GM06990 (cell line): ENCODE measurements at regions not wholly inside any gene's neighbourhood (a gene's known extent, or its start where the extent isn't known, plus 50 kb on each side); places are given as distances from the start of the nearest gene placed in this dataset.

Source experiments
- DNase-seq: peaks from one replicate; pipeline ENCODE4 v3.0.0-alpha.2; 2011; ENCODE audit not compliant: insufficient read length; ENCODE audit errors: extremely low read depth
- H3K27me3 ChIP-seq: replicated peaks from 2 replicates; pipeline ENCODE4 v1.6.0; 2011; ENCODE audit warnings: low read length; ENCODE audit not compliant: control insufficient read depth, insufficient read depth
- H3K36me3 ChIP-seq: 2 replicates; pipeline ENCODE4 v1.5.1; 2011; ENCODE audit warnings: low read length; ENCODE audit not compliant: control insufficient read depth, insufficient read depth
- H3K4me3 ChIP-seq: replicated peaks from 2 replicates; pipeline ENCODE4 v1.5.1; 2011; ENCODE audit warnings: low read depth, mild to moderate bottlenecking, control low read depth, low read length
- TF ChIP-seq, protein P1 (sequence below): IDR thresholded peaks from 2 replicates; pipeline ENCODE4 v1.5.1; 2011; ENCODE audit warnings: low read length, control low read depth, mild to moderate bottlenecking, inconsistent platforms; ENCODE audit not compliant: insufficient read depth, poor library complexity, severe bottlenecking

DNA sequence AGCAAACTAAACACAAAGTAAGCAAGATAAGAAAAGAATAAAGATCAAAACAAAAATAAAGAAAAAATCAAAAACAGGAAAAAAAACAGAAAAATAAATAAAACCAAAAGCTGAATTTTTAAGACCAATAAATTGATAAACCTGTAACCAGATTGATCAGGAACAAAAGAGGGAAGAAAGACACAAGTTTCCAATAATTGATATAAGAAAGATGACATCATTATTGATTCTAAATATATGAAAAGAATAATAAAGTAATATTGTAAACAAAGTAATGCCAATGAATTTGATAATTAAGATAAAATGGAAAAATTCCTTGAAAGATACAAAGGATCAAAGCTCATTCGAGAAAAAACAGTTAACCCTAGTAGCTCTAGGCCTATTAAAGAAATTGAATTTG is 394.6 kb upstream of the LRATD1 start:
- TF ChIP-seq, protein P1, sequence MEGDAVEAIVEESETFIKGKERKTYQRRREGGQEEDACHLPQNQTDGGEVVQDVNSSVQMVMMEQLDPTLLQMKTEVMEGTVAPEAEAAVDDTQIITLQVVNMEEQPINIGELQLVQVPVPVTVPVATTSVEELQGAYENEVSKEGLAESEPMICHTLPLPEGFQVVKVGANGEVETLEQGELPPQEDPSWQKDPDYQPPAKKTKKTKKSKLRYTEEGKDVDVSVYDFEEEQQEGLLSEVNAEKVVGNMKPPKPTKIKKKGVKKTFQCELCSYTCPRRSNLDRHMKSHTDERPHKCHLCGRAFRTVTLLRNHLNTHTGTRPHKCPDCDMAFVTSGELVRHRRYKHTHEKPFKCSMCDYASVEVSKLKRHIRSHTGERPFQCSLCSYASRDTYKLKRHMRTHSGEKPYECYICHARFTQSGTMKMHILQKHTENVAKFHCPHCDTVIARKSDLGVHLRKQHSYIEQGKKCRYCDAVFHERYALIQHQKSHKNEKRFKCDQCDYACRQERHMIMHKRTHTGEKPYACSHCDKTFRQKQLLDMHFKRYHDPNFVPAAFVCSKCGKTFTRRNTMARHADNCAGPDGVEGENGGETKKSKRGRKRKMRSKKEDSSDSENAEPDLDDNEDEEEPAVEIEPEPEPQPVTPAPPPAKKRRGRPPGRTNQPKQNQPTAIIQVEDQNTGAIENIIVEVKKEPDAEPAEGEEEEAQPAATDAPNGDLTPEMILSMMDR, result no peak
- Histone ChIP-seq H3K27me3 (no peaks in the 10 kb centered on the region), H3K4me3 (no peak overlapping the region), H3K36me3 (no peaks in the 10 kb centered on the region)
- no peak for DNase-seq

GRCh38 chr2:14239605-14240004 is 392.9 kb upstream of the LRATD1 start:
- DNase-seq, result no peak
- Histone ChIP-seq H3K36me3 (no peaks in the 10 kb centered on the region), H3K27me3 (no peaks in the 10 kb centered on the region), H3K4me3 (no peak overlapping the region)
- TF ChIP-seq, protein P1, result no peak

- no peaks in the 10 kb centered on the region for H3K36me3 ChIP-seq
- DNase-seq, result no peak
- TF ChIP-seq, protein P1, result no peak
- no peaks in the 10 kb centered on the region for H3K27me3 ChIP-seq
- H3K4me3 ChIP-seq, result no peak overlapping the region
Observed at GRCh38 chr2:14240868-14241267, 391.6 kb upstream of the LRATD1 start.

DNA sequence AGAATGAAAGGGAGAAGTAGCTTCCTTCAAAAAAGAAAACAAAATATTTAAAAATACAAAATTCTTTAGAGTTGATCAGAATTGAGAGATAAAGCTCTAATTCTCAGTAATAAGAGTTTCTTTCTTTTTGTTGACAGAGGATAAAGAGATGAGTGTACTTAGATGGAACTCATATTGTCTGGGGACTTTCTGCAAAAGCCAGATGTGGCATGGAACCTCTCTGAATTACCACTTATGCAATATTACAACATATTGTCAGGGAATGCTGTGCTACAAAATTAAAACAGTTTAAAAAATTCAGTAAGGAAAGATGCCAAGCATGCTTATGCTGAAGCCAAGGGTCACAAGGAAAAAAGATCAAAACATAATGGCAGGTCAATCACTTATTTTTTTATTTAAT is 386.6 kb upstream of the LRATD1 start:
- H3K36me3 ChIP-seq, result no peaks in the 10 kb centered on the region
- TF ChIP-seq, protein P1, result no peak
- no peak for DNase-seq
- no peak overlapping the region for H3K4me3 ChIP-seq
- H3K27me3 ChIP-seq, result no peaks in the 10 kb centered on the region

DNA sequence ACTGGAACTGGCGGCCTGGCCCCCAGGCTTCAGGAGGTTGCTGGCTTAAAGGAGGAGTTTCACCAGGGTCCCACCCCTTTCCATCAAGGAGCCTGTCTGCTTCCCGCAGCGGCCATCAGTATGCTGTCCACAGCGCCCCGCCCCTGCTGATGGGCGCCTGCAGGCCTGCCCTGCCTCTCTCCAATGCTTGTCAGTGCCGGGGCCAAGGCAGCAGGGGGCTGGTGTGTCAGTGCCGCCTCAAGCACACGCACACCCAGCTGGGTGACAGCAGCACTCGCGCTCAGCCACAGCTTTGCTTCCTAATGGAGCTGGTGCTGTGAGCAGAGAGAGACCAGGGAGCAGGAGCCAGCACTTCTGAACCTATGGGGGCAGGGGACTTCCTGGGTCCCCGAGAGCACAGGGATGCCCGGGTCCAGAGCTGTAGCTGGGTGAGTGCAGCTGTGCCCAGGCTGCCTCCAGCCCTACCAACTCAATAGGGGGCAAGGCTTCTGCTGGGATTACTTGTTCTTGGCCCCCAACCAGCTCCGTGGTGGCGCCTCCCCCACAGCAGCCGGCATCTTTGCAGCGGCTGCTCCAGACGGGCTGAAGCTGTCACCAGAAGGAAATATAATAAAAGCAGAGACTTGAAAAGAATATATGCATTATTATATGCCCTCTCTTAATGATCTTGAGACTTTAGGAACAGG is 377.2 kb upstream of the LRATD1 start:
- Histone ChIP-seq H3K4me3 (no peak overlapping the region), H3K27me3 (no peaks in the 10 kb centered on the region), H3K36me3 (no peaks in the 10 kb centered on the region)
- no peak for DNase-seq
- TF ChIP-seq, protein P1, result no peak

- Histone ChIP-seq H3K27me3 (no peaks in the 10 kb centered on the region), H3K36me3 (no peaks in the 10 kb centered on the region), H3K4me3 (no peak overlapping the region)
- TF ChIP-seq, protein P1, result no peak
- no peak for DNase-seq
Observed at GRCh38 chr2:14256890-14257289, 375.6 kb upstream of the LRATD1 start.
